Fibroblast of skin of scalp (primary cell): ENCODE measurements at regions not wholly inside any gene's neighbourhood (a gene's known extent, or its start where the extent isn't known, plus 50 kb on each side); places are given as distances from the start of the nearest gene placed in this dataset.

ENCODE experiments used
- DNase-seq: peaks from one replicate; pipeline ENCODE4 v3.0.0-alpha.2; 2013

GRCh38 chr6:11292594-11293236 is 60.2 kb upstream of the NEDD9 start:
- DNase-seq = no peak

DNA sequence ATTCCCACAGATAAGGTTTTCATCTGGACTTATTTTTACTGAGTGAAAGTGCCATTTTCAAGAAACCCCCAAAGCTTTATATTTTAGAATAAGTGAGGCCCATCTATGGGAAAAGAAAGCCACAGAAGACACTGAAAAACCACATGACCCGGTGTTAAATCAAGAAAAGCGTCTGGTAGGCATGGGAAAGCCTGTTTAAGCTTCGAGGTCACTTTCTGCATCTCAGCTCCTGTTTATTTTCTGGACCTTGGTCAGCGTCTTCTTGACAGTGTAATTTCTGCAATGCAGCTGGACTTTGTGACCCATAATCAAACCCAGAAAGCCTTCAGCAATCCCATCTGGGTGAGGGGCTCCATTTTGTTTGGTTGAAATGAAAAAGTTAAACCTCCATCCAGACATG is 59.6 kb upstream of the NEDD9 start:
- DNase-seq = no peak

- DNase-seq = no peak
Measured at GRCh38 chr6:11291582-11291981, 59.1 kb upstream of the NEDD9 start.

DNA sequence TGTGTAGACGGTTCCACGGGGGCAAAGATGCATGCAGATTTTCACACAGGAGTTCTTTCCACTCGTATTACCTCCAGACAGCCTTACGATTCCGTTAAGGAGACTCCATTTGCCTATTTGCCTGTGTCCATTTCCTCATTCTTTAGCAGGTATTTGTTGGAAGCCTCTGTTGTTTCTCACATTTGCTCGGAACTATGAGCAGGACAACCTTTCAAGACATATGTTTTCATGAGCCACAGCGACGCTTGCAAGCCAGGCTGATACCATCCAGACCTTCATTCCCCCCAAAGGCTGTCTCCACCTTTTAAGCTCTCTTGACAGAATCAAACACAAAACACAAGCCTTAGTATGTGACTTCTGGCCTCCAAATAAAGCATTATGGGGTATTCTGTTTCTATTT is 57.6 kb upstream of the NEDD9 start:
- no peak for DNase-seq

DNA sequence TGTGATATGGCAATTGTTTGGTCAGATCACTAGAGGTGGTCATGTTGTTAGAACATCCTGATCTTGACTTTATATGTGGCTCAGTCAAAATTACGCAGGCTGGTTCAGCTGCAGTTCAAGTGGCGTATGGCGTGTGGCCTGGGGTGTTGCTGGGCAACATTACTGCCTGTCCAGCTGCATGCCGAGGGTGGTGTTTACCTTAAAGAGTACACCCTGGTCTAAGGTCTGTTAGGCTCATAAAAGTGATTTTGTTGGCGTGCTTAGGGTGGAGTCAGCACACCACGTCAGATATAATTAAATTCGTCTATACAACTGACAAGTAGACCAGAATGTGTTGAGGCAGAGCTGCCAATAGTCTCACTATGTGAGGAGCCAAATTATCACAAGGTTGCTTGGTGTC is 55.6 kb upstream of the NEDD9 start:
- DNase-seq = no peak

GRCh38 chr6:11284996-11285395 is 52.5 kb upstream of the NEDD9 start:
- no peak for DNase-seq

- no peak for DNase-seq
Measured at GRCh38 chr6:11283629-11284028, 51.2 kb upstream of the NEDD9 start.

GRCh38 chr6:11282875-11283274 is 50.4 kb upstream of the NEDD9 start:
- DNase-seq = no peak
